Neuronal stem cell (in vitro differentiated cells): ENCODE measurements at regions not wholly inside any gene's neighbourhood (a gene's known extent, or its start where the extent isn't known, plus 50 kb on each side); places are given as distances from the start of the nearest gene placed in this dataset.
"Not testable (repeated sequence)": the region's sequence is repeated elsewhere in the genome, so short reads cannot be mapped to it uniquely, and the experiment has no call there.

Experiments used
- DNase-seq: peaks from one replicate; pipeline ENCODE4 v3.0.0-alpha.2; 2013; ENCODE audit warnings: low spot score
- H2AFZ ChIP-seq: one replicate; pipeline ENCODE4 v1.6.1; 2013; ENCODE audit warnings: mild to moderate bottlenecking, low read length, inconsistent platforms
- H2AK5ac ChIP-seq: 2 replicates; pipeline ENCODE4 v1.6.1; 2013; ENCODE audit warnings: low read depth, mild to moderate bottlenecking, inconsistent platforms, low read length, moderate library complexity, mixed read lengths
- H2BK120ac ChIP-seq: 2 replicates; pipeline ENCODE4 v1.6.1; 2013; ENCODE audit warnings: low read depth, mild to moderate bottlenecking, inconsistent platforms, low read length, moderate library complexity, mixed read lengths
- H2BK12ac ChIP-seq: one replicate; pipeline ENCODE4 v1.6.1; 2013; ENCODE audit warnings: low read length, inconsistent platforms
- H2BK15ac ChIP-seq: 2 replicates; pipeline ENCODE4 v1.6.1; 2013; ENCODE audit warnings: mild to moderate bottlenecking, low read length, inconsistent platforms, mixed read lengths
- H2BK5ac ChIP-seq: one replicate; pipeline ENCODE4 v1.6.1; 2013; ENCODE audit warnings: inconsistent platforms, mild to moderate bottlenecking, low read length, moderate library complexity
- H3K14ac ChIP-seq: one replicate; pipeline ENCODE4 v1.6.1; 2013; ENCODE audit warnings: low read length, inconsistent platforms
- H3K18ac ChIP-seq: 2 replicates; pipeline ENCODE4 v1.6.1; 2013; ENCODE audit warnings: low read length, inconsistent platforms
- H3K23ac ChIP-seq: 2 replicates; pipeline ENCODE4 v1.6.1; 2013; ENCODE audit warnings: low read depth, mild to moderate bottlenecking, mixed read lengths, low read length, inconsistent platforms; ENCODE audit not compliant: poor library complexity
- H3K27ac ChIP-seq: replicated peaks from 3 replicates; pipeline ENCODE4 v1.5.1; 2013; ENCODE audit warnings: low read length, inconsistent platforms
- H3K27me3 ChIP-seq, 3 experiments: 2 replicates each; pipeline ENCODE4 v1.6.1; 2013; ENCODE audit warnings: low read length in 3 of 3, mild to moderate bottlenecking in 2 of 3, inconsistent platforms in 1 of 3, low read depth in 1 of 3, mixed read lengths in 1 of 3, moderate library complexity in 1 of 3; ENCODE audit not compliant: control insufficient read depth in 3 of 3, insufficient read depth in 3 of 3
- H3K36me3 ChIP-seq, 2 donors: replicated peaks in 1 of 2; 2 replicates each; pipeline ENCODE4 v1.6.1; 2013; ENCODE audit warnings: low read length in 2 of 2; ENCODE audit not compliant: control insufficient read depth in 2 of 2, insufficient read depth in 2 of 2
- H3K4ac ChIP-seq: 2 replicates; pipeline ENCODE4 v1.6.1; 2013; ENCODE audit warnings: inconsistent platforms, mild to moderate bottlenecking, low read length, moderate library complexity
- H3K4me1 ChIP-seq, 2 donors: 1 replicate in 1 of 2; 2 replicates in 1 of 2; pipeline ENCODE4 v1.6.1; 2013; ENCODE audit warnings: low read length in 2 of 2, low read depth in 1 of 2; ENCODE audit not compliant: control insufficient read depth in 2 of 2, insufficient read depth in 1 of 2
- H3K4me2 ChIP-seq: one replicate; pipeline ENCODE4 v1.6.1; 2013; ENCODE audit warnings: mild to moderate bottlenecking, low read length, inconsistent platforms; ENCODE audit not compliant: insufficient read depth, poor library complexity, severe bottlenecking
- H3K4me3 ChIP-seq, 2 donors: 2 replicates each; pipeline ENCODE4 v1.5.1; 2013; ENCODE audit warnings: low read length in 2 of 2, mild to moderate bottlenecking in 2 of 2, inconsistent platforms in 1 of 2, moderate library complexity in 1 of 2
- H3K79me1 ChIP-seq: one replicate; pipeline ENCODE4 v1.6.1; 2013; ENCODE audit warnings: low read depth, mild to moderate bottlenecking, inconsistent platforms, low read length, moderate library complexity
- H3K9ac ChIP-seq: one replicate; pipeline ENCODE4 v1.6.1; 2013; ENCODE audit warnings: mild to moderate bottlenecking, low read depth, low read length, inconsistent platforms; ENCODE audit not compliant: poor library complexity
- H3K9me3 ChIP-seq, 2 donors: replicated peaks in 1 of 2; 2 replicates each; pipeline versions ENCODE3 to v1.6.1; 2013; ENCODE audit warnings: low read length in 2 of 2, mild to moderate bottlenecking in 2 of 2, inconsistent platforms in 1 of 2, low read depth in 1 of 2, mixed read lengths in 1 of 2, moderate library complexity in 1 of 2; ENCODE audit not compliant: control insufficient read depth in 2 of 2, insufficient read depth in 1 of 2
- H4K8ac ChIP-seq: one replicate; pipeline ENCODE4 v1.6.1; 2013; ENCODE audit warnings: low read depth, mild to moderate bottlenecking, inconsistent platforms, low read length, moderate library complexity
- H4K91ac ChIP-seq: one replicate; pipeline ENCODE4 v1.6.1; 2013; ENCODE audit warnings: low read length, low read depth, mild to moderate bottlenecking, inconsistent platforms; ENCODE audit not compliant: poor library complexity
- WGBS, 2 donors: extraction: QIAGEN DNeasy Blood & Tissue Kit; methylation state at CpG; one replicate each; pipeline ENCODE4 v1.1.7; 2013; ENCODE audit warnings: missing lambda C conversion rate in 2 of 2, mixed read lengths in 1 of 2; ENCODE audit not compliant: insufficient read length in 2 of 2, insufficient replicate concordance in 1 of 2; ENCODE audit errors: extremely low coverage in 2 of 2; 5-methylcytosine and 5-hydroxymethylcytosine counted together

DNA sequence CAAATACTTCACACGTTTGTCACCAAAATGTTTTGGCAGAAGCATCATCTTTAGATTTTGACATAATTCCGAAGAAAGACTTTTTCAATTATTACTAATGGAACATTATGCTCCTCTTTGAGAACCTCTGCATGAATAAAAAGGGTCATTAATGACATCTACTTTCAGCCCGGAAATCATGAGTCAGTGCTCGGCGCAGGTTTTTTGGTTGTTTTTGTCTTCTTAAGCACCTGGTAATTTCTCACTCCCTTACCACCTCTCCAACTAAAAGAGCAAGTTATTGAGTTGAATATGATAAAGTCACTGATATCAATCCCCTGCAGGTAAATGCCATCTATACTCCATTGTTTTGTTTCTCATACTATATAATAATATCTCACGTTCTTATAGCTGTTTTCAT, 113.0 kb upstream of the PBX1 start:
- no peak overlapping the region for H2BK12ac ChIP-seq
- no peak overlapping the region for H3K27ac ChIP-seq
- H3K36me3 ChIP-seq: no peaks in the 10 kb centered on the region
- H3K4me1 ChIP-seq: no peaks in the 10 kb centered on the region
- H3K4me3 ChIP-seq: no peak overlapping the region
- no peak overlapping the region for H2BK120ac ChIP-seq
- H3K27me3 ChIP-seq: no peaks in the 10 kb centered on the region
- H3K9ac ChIP-seq: no peak overlapping the region
- no peak overlapping the region for H3K18ac ChIP-seq
- H3K9me3 ChIP-seq: no peaks in the 10 kb centered on the region
- H4K91ac ChIP-seq: no peak overlapping the region
- DNase-seq: no peak
- H3K14ac ChIP-seq: no peak overlapping the region
- H3K79me1 ChIP-seq: no peaks in the 10 kb centered on the region
- WGBS, 2 donors: no CpG with 5 or more reads among the region's 6 CpGs
- no peak overlapping the region for H4K8ac ChIP-seq
- H3K4ac ChIP-seq: no peak overlapping the region
- H2AFZ ChIP-seq: no peak overlapping the region
- H2BK15ac ChIP-seq: no peak overlapping the region
- H3K4me2 ChIP-seq: no peak overlapping the region
- no peak overlapping the region for H2AK5ac ChIP-seq
- no peak overlapping the region for H3K23ac ChIP-seq
- no peak overlapping the region for H2BK5ac ChIP-seq

- no peak overlapping the region for H2BK12ac ChIP-seq
- no peak overlapping the region for H3K18ac ChIP-seq
- H2BK15ac ChIP-seq: no peak overlapping the region
- DNase-seq: no peak
- no peaks in the 10 kb centered on the region for H3K9me3 ChIP-seq
- H3K4me1 ChIP-seq: peaks cover 0 to 2% of the 10 kb centered on the region in 2 donors
- H3K9ac ChIP-seq: no peak overlapping the region
- no peak overlapping the region for H3K23ac ChIP-seq
- H4K8ac ChIP-seq: no peak overlapping the region
- H2BK120ac ChIP-seq: no peak overlapping the region
- H3K14ac ChIP-seq: no peak overlapping the region
- H3K27ac ChIP-seq: no peak overlapping the region
- no peak overlapping the region for H4K91ac ChIP-seq
- H2BK5ac ChIP-seq: no peak overlapping the region
- no peak overlapping the region for H3K4ac ChIP-seq
- H3K27me3 ChIP-seq: no peaks in the 10 kb centered on the region
- no peak overlapping the region for H3K4me2 ChIP-seq
- H2AK5ac ChIP-seq: no peak overlapping the region
- no peaks in the 10 kb centered on the region for H3K79me1 ChIP-seq
- WGBS, 2 donors: no CpG with 5 or more reads among the region's 1 CpG
- no peak overlapping the region for H3K4me3 ChIP-seq
- H2AFZ ChIP-seq: no peak overlapping the region
- H3K36me3 ChIP-seq: no peaks in the 10 kb centered on the region
Observed at GRCh38 chr1:164452549-164452948, 106.4 kb upstream of the PBX1 start.

DNA sequence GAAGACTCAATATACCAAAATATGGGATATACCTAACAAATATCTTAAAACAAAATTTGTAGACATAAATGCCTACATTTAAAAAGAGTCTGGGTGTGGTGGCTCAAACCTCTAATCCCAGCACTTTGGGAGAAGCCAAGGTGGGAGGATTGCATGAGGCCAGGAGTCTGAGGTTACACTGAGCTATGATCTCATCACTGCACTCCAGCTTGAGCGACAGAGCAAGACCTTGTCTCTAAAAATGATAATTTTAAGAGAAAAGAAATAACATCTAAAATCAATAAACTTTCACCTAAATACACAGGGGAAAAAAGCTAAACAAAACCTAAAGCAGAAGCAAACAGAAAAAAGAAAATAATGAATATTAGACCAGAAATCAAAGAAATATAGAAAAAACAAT, 102.7 kb upstream of the PBX1 start:
- DNase-seq: no peak
- Histone ChIP-seq H2AFZ (no peak overlapping the region), H4K8ac (no peak overlapping the region), H2BK120ac (no peak overlapping the region), H3K18ac (no peak overlapping the region), H3K9me3 (no peaks in the 10 kb centered on the region), H3K9ac (no peak overlapping the region), H4K91ac (no peak overlapping the region), H3K14ac (no peak overlapping the region), H3K4me2 (no peak overlapping the region), H2BK5ac (no peak overlapping the region), H3K4me3 (no peak overlapping the region), H3K36me3 (no peaks in the 10 kb centered on the region), H2BK15ac (no peak overlapping the region), H3K79me1 (no peaks in the 10 kb centered on the region), H3K27ac (no peak overlapping the region), H3K27me3 (no peaks in the 10 kb centered on the region), H3K4ac (no peak overlapping the region), H3K4me1 (peaks cover 0 to 2% of the 10 kb centered on the region in 2 donors), H2AK5ac (no peak overlapping the region), H2BK12ac (no peak overlapping the region), H3K23ac (no peak overlapping the region)
- WGBS, 2 donors: no CpG with 5 or more reads among the region's 1 CpG

- DNase-seq, H4K91ac ChIP-seq, H3K4ac ChIP-seq, H3K18ac ChIP-seq, H2AK5ac ChIP-seq, H3K9me3 ChIP-seq, H3K79me1 ChIP-seq, H3K9ac ChIP-seq, H3K27ac ChIP-seq, H3K14ac ChIP-seq, H2BK15ac ChIP-seq, H4K8ac ChIP-seq, H3K4me3 ChIP-seq, H3K27me3 ChIP-seq, H3K23ac ChIP-seq, H2BK12ac ChIP-seq, H2BK120ac ChIP-seq, H3K36me3 ChIP-seq, H3K4me2 ChIP-seq, H2BK5ac ChIP-seq, H3K4me1 ChIP-seq: not testable (repeated sequence)
- WGBS, 2 donors: no CpG with 5 or more reads among the region's 25 CpGs
- peak overlapping the region; percentile 61 for H2AFZ ChIP-seq
Observed at GRCh38 chr1:164459176-164459575, 99.8 kb upstream of the PBX1 start.
